ENCODE measurements at regions not wholly inside any gene's neighbourhood (a gene's known extent, or its start where the extent isn't known, plus 50 kb on each side); places are given as distances from the start of the nearest gene placed in this dataset.

- no peak for DNase-seq
- in situ Hi-C loops (cut with MboI; ENCODE audit: low pct_ligation_motif_present in 1 of 4, low pct_unique_long_range_greater_than_20kb in 1 of 4, low sequenced_read_pairs in 3 of 4) = no loop called here
- no peaks in the 10 kb centered on the region for H3K36me3 ChIP-seq
- H3K27ac ChIP-seq = no peak overlapping the region
- H3K9me3 ChIP-seq = no peaks in the 10 kb centered on the region
- 77 to 88% methylated on average over 2 of the region's 2 CpGs for WGBS, 2 donors (ENCODE audit: low coverage in 1 of 2)
- no peaks in the 10 kb centered on the region for H3K27me3 ChIP-seq
- H3K4me3 ChIP-seq = no peak overlapping the region
- no peaks in the 10 kb centered on the region for H3K4me1 ChIP-seq
- TF ChIP-seq EP300 (IDR thresholded peaks at IDR 0.05; ENCODE audit: low read depth) (no peak), POLR2AphosphoS5 (IDR thresholded peaks at IDR 0.05) (no peak), POLR2A (IDR thresholded peaks at IDR 0.05) (no peak)
- TF ChIP-seq, protein P1, sequence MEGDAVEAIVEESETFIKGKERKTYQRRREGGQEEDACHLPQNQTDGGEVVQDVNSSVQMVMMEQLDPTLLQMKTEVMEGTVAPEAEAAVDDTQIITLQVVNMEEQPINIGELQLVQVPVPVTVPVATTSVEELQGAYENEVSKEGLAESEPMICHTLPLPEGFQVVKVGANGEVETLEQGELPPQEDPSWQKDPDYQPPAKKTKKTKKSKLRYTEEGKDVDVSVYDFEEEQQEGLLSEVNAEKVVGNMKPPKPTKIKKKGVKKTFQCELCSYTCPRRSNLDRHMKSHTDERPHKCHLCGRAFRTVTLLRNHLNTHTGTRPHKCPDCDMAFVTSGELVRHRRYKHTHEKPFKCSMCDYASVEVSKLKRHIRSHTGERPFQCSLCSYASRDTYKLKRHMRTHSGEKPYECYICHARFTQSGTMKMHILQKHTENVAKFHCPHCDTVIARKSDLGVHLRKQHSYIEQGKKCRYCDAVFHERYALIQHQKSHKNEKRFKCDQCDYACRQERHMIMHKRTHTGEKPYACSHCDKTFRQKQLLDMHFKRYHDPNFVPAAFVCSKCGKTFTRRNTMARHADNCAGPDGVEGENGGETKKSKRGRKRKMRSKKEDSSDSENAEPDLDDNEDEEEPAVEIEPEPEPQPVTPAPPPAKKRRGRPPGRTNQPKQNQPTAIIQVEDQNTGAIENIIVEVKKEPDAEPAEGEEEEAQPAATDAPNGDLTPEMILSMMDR (IDR thresholded peaks at IDR 0.05) = no peak
- intact Hi-C loops (cut with DNase I; ENCODE audit: low total_unique reads) = no loop called here
These were observed 105.3 kb upstream of the SMC2 start for GRCh38 chr9:103988821-103989220.

GRCh38 chr9:103990311-103990710 lies 103.8 kb upstream of the SMC2 start:
- no peaks in the 10 kb centered on the region for H3K9me3 ChIP-seq
- H3K4me3 ChIP-seq = no peak overlapping the region
- in situ Hi-C loops (cut with MboI; ENCODE audit: low pct_ligation_motif_present in 1 of 4, low pct_unique_long_range_greater_than_20kb in 1 of 4, low sequenced_read_pairs in 3 of 4) (no loop called here), intact Hi-C loops (cut with DNase I; ENCODE audit: low total_unique reads) (no loop called here)
- no peaks in the 10 kb centered on the region for H3K4me1 ChIP-seq
- no peaks in the 10 kb centered on the region for H3K36me3 ChIP-seq
- WGBS, 2 donors (ENCODE audit: low coverage in 1 of 2) = 89 to 100% methylated on average over 2 of the region's 2 CpGs
- no peak overlapping the region for H3K27ac ChIP-seq
- DNase-seq = no peak
- H3K27me3 ChIP-seq = no peaks in the 10 kb centered on the region
- TF ChIP-seq, protein P1 (IDR thresholded peaks at IDR 0.05) = no peak
- TF ChIP-seq POLR2A (IDR thresholded peaks at IDR 0.05) (no peak), EP300 (IDR thresholded peaks at IDR 0.05; ENCODE audit: low read depth) (no peak), POLR2AphosphoS5 (IDR thresholded peaks at IDR 0.05) (no peak)

DNA sequence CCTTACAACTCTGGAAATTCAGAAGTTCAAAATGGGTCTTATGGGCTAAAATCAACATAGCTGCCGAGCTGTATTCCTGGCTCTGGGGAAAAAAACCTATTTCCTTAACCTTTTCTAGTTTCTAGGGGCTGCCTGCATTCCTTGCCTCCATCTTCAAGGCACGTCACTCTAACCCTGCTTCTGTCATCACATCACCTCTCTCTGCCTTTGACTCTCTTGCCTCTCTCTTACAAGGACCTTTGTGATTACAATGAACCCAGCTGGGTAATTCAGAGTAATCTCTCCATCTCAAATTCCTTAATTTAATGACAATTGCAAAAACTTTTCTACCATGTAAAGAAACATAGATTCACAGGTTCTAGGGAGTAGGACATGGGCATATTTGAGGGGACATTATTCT lies 103.1 kb upstream of the SMC2 start:
- H3K4me3 ChIP-seq = no peak overlapping the region
- TF ChIP-seq, protein P1 (IDR thresholded peaks at IDR 0.05) = no peak
- TF ChIP-seq EP300 (IDR thresholded peaks at IDR 0.05; ENCODE audit: low read depth) (no peak), POLR2A (IDR thresholded peaks at IDR 0.05) (no peak), POLR2AphosphoS5 (IDR thresholded peaks at IDR 0.05) (no peak)
- no peaks in the 10 kb centered on the region for H3K27me3 ChIP-seq
- H3K36me3 ChIP-seq = no peaks in the 10 kb centered on the region
- no peaks in the 10 kb centered on the region for H3K4me1 ChIP-seq
- H3K9me3 ChIP-seq = no peaks in the 10 kb centered on the region
- WGBS, 2 donors (ENCODE audit: low coverage in 1 of 2) = 60 to 63% methylated on average over 2 of the region's 2 CpGs
- no peak overlapping the region for H3K27ac ChIP-seq
- intact Hi-C loops (cut with DNase I; ENCODE audit: low total_unique reads) (no loop called here), in situ Hi-C loops (cut with MboI; ENCODE audit: low pct_ligation_motif_present in 1 of 4, low pct_unique_long_range_greater_than_20kb in 1 of 4, low sequenced_read_pairs in 3 of 4) (no loop called here)
- DNase-seq = no peak

- H3K9me3 ChIP-seq = no peaks in the 10 kb centered on the region
These were observed 102.4 kb upstream of the SMC2 start for GRCh38 chr9:103991698-103992097.

More at GRCh38 chr9:103991698-103992097, 102.4 kb upstream of the SMC2 start:
- Histone ChIP-seq H3K4me1 (no peaks in the 10 kb centered on the region), H3K27ac (no peak overlapping the region), H3K36me3 (no peaks in the 10 kb centered on the region), H3K4me3 (no peak overlapping the region), H3K27me3 (no peaks in the 10 kb centered on the region)
- 46 to 73% methylated on average over 1 of the region's 1 CpG for WGBS, 2 donors (ENCODE audit: low coverage in 1 of 2)
- in situ Hi-C loops (cut with MboI; ENCODE audit: low pct_ligation_motif_present in 1 of 4, low pct_unique_long_range_greater_than_20kb in 1 of 4, low sequenced_read_pairs in 3 of 4) (no loop called here), intact Hi-C loops (cut with DNase I; ENCODE audit: low total_unique reads) (no loop called here)
- no peak for DNase-seq
- TF ChIP-seq, protein P1 (IDR thresholded peaks at IDR 0.05) = no peak
- no peak for TF ChIP-seq POLR2AphosphoS5 (IDR thresholded peaks at IDR 0.05)
- no peak for TF ChIP-seq EP300 (IDR thresholded peaks at IDR 0.05; ENCODE audit: low read depth)
- no peak for TF ChIP-seq POLR2A (IDR thresholded peaks at IDR 0.05)

All from transverse colon (tissue), 4 donors.